GM12873 (cell line): ENCODE measurements at regions not wholly inside any gene's neighbourhood (a gene's known extent, or its start where the extent isn't known, plus 50 kb on each side); places are given as distances from the start of the nearest gene placed in this dataset.

Experiments used
- TF ChIP-seq, protein P1 (sequence below): IDR thresholded peaks from 2 replicates; pipeline ENCODE4 v1.5.1; 2012; ENCODE audit warnings: low read depth, mild to moderate bottlenecking, moderate library complexity, low read length, control low read depth; ENCODE audit not compliant: insufficient read depth; ENCODE audit errors: missing control alignments

DNA sequence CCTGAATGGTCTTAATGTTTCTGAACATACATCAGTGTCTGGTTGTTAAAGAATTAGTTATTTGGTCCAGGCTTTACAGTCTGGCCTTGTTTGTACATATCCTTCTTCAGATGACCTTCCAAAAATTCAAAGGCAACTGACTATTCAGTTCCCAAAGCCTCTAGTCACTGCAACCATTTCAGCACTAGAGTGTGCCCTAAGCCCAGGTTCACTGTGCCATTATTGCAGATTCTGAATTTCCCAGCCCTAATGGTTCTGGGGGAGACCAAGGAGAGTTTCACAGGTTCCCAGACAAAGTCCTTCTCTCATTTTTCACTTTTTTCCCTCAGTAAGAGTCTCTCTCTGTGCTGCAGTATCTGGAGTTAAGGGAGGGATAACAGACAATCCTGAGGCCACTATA lies 235.8 kb downstream of the TRAM1L1 start:
- TF ChIP-seq, protein P1, sequence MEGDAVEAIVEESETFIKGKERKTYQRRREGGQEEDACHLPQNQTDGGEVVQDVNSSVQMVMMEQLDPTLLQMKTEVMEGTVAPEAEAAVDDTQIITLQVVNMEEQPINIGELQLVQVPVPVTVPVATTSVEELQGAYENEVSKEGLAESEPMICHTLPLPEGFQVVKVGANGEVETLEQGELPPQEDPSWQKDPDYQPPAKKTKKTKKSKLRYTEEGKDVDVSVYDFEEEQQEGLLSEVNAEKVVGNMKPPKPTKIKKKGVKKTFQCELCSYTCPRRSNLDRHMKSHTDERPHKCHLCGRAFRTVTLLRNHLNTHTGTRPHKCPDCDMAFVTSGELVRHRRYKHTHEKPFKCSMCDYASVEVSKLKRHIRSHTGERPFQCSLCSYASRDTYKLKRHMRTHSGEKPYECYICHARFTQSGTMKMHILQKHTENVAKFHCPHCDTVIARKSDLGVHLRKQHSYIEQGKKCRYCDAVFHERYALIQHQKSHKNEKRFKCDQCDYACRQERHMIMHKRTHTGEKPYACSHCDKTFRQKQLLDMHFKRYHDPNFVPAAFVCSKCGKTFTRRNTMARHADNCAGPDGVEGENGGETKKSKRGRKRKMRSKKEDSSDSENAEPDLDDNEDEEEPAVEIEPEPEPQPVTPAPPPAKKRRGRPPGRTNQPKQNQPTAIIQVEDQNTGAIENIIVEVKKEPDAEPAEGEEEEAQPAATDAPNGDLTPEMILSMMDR = no peak

DNA sequence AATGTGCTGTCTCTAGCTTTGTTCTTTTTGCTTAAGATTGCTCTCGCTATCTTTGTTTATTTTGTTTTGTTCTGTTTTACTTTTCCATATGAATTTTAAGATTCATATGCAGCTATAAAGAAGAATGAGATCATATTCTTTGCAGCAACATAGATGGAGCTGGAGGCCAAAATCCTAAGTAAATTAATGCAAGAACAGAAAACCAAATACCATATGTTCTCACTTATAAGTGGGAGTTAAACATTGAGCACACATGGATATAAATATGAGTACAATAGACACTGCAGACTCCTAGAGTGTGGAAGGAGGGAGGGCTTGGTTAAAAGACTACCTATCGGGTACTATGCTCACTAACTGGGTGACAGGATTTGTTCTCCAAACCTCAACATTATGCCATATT lies 237.8 kb downstream of the TRAM1L1 start:
- TF ChIP-seq, protein P1 = no peak

DNA sequence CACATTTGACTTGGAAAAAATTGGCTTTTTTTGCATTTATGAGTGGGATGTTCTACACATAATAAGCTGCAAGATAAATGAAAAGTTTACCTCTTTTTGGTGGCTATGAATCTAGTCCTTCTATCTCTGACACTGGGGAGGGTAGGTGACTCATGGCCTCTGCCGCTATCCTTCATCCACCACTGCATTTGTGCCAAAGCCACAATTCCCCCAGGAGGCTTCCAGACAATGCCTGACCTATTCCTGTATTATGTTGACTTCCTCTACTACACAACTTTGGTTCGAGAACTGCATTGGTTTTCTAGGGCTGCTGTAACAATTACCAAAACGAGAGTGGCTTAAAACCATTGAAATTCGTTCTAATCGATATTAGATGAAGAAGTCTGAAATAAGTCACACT lies 245.6 kb downstream of the TRAM1L1 start:
- TF ChIP-seq, protein P1 = no peak

DNA sequence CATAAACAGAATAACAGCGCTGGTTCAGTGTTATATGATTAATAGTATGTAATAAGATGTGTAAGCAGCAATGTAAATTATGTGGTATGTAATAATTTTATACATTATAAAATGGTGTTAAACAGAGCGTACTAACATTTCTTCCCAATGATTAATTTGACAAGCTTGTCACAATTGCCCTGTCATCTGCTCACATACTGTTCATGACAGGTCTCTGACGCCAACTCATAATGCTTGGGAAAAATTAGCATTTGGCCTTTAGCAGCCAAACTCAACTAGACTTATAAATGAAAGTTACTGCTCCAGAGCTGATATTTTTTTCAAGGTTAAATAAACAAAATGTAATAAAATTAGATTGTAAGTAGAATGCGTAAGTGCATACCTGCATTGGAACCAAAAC lies 246.8 kb downstream of the TRAM1L1 start:
- TF ChIP-seq, protein P1 = no peak

- TF ChIP-seq, protein P1 = no peak
Measured at GRCh38 chr4:116829187-116829586, 256.2 kb downstream of the TRAM1L1 start.

- TF ChIP-seq, protein P1 = no peak
Measured at GRCh38 chr4:116824172-116824571, 261.2 kb downstream of the TRAM1L1 start.

DNA sequence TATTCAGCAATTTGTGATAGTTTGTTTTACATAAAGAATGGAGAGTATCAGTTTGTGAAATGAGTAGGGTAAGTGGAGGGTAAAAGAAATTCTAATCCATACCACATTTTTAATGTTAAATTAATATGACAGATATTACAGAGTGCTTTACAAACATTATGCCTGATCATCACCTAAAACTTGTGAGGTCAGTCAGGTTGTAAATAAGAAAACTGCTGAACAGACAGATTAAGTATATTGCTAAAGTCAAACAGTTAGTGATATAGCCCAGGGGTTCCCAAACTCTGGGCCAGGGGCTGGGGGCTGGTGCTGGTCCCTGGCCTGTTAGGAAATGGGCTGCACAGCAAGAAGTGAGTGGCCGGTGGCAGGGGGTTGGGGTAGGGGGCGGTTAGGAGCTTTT lies 273.6 kb downstream of the TRAM1L1 start:
- TF ChIP-seq, protein P1 = no peak

DNA sequence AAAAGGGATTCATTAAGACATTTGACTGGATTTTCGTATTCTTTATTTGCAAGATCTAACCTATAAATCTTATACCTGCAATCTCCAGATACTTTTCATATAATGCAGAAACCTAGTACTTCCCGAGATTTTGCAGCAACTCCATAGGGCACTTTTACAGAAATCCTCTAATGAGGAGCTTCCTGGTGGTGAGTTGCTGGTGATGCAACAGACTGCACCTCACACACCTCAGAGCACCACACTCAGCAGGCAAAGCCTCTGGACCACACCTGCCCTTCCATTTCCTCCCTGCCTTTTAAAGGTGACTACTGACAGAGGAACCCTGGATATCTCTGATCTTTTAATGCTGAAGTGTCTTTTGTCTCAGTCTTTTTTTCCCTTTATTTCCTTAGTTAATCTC lies 289.4 kb downstream of the TRAM1L1 start:
- TF ChIP-seq, protein P1 = no peak
